ENCODE measurements at regions not wholly inside any gene's neighbourhood (a gene's known extent, or its start where the extent isn't known, plus 50 kb on each side); places are given as distances from the start of the nearest gene placed in this dataset.

DNA sequence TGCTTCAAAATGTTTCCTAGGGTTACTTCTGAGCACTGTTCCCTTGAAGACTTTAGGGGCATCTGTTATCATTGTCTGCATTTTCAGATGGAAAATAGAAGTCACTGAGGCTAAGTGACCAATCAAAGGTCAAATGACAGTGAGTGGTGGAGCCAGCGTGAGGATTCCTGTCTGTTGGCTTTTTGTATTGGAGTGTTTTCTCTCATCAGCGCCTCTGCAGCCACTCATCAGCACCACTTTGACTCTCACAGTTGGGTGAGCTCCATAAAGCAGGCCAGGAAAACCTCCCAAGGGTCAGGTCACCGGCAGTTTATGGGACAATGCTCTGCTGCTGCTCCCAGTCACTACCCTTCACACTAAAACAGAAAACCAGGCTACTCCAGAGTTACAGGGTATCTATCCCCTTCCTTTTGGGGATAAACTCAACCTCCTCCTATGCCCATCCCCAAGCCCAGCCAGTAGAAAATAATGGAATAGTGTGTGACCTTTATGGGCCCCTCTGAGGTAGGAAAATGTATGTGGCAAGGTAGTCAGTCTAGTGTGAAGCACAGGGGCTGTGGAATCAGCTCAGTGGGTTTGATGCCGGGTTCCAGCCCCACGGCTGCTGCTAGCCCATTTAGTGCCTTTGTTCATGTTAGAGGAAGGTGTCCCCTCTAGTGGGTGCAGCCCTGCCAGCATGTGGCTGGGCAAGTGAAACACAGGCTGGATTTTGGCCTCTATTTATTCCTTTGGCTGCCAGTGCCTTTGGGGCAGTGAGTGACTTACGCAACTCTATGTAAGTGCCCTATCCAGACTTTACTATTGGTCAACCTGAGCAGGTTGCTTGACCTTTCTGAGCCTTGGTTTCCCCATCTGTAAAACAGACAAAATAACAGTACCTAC is 133.8 kb upstream of the CPM start:
- TF ChIP-seq EZH2phosphoT487 (IDR thresholded peaks at IDR 0.05; ENCODE audit: borderline replicate concordance, low read length) = no peak
- no peak for TF ChIP-seq CTCF (IDR thresholded peaks at IDR 0.05; ENCODE audit: low read depth, low read length, poor library complexity, severe bottlenecking)

All from DOHH2 (cell line).